CD4-positive, alpha-beta T cell treated with Interleukin-4 for 1 hour (primary cell): ENCODE measurements at regions not wholly inside any gene's neighbourhood (a gene's known extent, or its start where the extent isn't known, plus 50 kb on each side); places are given as distances from the start of the nearest gene placed in this dataset.

Source experiments
- DNase-seq, 2 donors: peaks; one replicate each; pipeline ENCODE4 v3.0.0-alpha.2; 2020 to 2022

GRCh38 chr1:165073185-165074007 is 283.1 kb downstream of the LMX1A start:
- peak in 1 of 2 donors; percentile 0 for DNase-seq

GRCh38 chr1:165070675-165071074 is 285.8 kb downstream of the LMX1A start:
- no peak for DNase-seq

DNA sequence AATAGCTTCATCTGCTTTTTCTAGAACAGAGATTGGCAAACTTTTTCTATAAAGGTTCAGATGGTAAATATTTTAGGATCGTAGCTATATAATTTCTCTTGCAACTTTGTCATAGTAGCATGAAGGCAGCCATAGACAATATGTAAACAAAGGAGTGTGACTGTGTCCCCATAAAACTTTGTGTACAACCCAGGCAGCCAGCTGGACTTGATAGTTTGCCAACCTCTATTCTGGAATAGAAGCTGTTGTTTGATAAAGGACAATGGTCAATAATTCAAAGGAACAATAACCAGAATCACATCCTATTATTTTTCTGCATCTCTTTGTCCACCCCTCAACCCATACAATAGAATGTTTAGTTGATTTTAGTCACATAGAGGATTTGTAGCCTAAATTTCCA is 286.7 kb downstream of the LMX1A start:
- no peak for DNase-seq

GRCh38 chr1:165068741-165069140 is 287.8 kb downstream of the LMX1A start:
- no peak for DNase-seq

DNA sequence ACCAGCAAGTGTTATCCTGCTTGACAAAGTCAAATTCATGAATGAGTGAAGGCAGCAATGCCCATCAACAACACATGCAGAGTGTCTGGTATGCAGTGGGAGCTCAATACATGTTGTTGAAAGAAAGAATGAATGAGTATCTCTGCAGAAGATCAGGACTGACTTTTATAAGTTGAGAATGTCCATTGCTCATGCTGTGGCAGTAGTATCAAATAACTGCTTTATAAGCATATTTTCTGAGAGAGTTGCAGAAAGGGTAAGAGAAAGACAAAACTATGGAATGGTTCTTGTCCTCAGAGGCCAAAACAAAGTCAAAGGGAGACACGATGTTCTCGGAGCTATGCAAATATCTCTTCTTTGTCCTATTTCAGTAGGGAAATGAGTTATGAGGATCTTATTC is 288.7 kb downstream of the LMX1A start:
- DNase-seq, result no peak

DNA sequence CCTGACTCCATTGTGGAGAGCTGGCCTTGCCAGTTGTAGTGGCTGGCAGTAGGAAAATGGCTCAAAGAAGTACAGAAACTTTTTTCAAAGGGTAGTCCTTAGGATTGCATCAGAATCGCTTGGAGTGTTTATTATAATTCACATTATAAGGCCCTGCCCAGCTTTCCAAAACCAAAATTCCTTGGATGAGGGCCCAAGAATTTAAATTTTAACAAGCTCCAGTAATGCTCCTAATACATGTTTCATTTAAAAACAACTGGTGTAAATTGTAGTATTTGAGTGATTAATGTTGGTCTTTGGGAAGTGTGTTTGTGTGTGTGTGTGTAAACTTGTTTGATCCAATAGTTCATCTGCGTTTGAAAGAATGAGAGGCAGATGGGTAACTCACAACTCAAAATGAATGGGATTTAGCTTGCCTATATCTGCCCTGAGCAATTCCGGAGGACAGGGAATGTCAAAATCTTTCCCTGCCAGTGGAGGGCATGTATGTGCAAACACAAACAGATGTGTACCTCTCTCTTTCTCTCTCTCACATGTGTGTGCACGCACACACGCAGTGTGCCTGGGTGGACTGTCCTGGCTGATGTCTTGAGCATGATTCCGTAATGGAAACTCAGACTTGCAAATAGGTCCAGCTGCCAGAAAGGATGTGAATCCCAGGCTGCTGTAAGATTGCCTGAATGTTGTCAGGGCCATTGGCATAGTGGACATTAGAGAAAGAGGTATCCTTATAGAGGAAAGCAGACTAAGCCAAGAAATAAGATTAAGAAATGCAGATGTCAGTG is 293.1 kb downstream of the LMX1A start:
- DNase-seq, result no peak

GRCh38 chr1:165062346-165062745 is 294.2 kb downstream of the LMX1A start:
- DNase-seq, result no peak

DNA sequence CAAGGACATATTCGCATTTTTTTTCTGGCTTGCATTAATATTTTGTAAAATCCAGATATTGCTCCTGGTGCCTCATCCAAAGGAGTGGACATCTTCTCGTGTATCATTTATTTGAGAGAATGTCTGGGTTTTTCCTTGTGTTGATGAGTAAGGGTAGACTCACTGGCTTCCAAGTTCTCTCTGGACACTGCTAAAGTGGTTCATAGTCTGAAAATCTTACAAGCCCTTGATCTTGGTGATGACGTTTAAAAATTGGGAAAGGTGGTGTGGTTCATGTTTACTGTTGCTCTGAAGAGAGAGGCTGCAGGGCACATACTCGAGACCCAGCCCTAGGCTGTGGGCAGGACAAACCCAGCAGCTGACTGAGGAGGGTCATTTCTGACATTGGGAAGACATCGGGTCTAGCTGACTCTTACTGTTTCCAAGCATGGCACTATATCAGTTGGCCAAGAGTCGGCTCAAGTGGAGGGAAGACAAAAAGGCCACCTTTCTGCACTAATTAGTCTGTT is 296.2 kb downstream of the LMX1A start:
- DNase-seq, result no peak

GRCh38 chr1:165057956-165058355 is 298.6 kb downstream of the LMX1A start:
- DNase-seq, result no peak

- DNase-seq, result no peak
These were observed 299.6 kb downstream of the LMX1A start for GRCh38 chr1:165056914-165057313.

- DNase-seq, result no peak
These were observed 300.9 kb downstream of the LMX1A start for GRCh38 chr1:165055581-165055980.

- no peak for DNase-seq
These were observed 301.9 kb downstream of the LMX1A start for GRCh38 chr1:165054627-165055026.

GRCh38 chr1:165053351-165053750 is 303.2 kb downstream of the LMX1A start:
- no peak for DNase-seq

GRCh38 chr1:165052936-165053335 is 303.6 kb downstream of the LMX1A start:
- DNase-seq, result no peak

GRCh38 chr1:165052431-165052830 is 304.1 kb downstream of the LMX1A start:
- no peak for DNase-seq

DNA sequence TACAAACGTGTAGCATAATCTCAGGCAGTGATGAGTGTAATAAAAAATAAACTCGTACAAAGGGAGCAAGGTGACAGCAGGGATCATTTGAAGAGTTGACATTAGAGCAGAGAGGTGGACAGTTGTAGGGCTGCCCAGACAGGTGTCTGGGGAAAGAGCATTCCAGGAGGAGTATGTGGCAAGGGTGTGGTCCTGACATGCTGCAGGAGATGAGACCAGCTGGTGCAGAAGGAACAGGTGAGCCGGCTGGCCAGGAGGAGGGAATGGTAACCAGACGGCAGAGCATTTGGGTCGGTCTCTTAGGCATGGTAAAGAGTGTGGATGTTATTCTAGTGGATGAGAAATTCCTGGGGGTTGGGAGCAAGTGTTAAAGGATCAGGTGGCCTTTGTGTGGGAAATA is 306.3 kb downstream of the LMX1A start:
- no peak for DNase-seq

DNA sequence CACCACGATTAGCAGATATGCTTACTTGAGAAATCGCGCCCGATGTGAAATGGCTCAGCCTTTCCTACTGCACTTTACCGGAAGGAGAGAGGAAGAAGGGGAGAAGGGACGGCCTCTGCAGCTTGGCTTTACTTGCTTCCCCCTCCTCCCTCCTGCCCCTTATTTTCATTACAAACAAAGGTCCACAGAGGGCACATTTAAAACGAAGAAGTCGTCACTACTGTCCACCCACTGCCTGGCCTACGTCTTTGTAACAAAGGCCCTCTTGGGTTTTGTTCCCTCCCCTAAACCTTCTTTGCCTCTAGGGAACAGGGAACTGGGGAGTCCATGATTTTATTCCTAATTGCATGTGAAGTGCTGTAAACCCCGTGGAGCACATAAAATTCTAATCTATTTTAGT is 308.5 kb downstream of the LMX1A start:
- DNase-seq, result no peak

- DNase-seq, result no peak
These were observed 310.6 kb downstream of the LMX1A start for GRCh38 chr1:165045902-165046301.

DNA sequence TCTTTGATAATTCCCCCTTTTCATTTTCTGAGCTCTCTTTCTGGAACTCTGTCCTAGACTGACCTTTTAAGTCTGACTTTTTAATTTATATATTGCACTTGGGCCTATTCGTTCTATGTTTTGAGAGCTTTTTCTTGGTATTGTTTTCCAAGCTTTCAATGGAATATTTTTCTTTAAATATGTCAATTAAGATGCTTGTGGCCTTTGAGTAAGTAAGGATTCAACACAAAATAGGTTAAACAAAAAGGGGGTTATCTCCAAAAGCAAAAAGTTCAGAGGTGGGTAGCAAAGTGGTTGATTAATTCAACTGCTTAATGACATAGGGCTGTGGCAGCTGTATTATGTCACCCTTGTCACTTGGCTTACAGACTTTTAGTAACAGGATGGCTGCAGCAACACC is 315.9 kb downstream of the LMX1A start:
- no peak for DNase-seq

DNA sequence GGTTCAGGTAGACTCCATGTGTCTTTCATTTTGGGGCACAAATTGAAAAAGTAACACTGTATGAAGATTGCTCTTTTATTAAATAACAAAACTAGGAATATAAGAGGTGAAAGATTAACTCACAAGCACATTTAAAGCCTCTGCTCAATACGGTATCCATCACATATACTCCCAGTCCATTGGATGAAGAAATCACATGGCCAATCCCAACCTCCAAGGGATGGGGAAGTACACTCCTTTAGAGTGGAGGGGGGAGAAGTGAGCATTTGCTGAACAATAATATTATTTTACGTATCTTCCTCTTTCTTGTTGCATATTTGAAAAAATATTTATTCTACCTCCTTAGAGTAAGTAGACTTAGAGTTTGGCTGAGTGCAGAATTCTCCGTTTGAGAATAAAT is 316.5 kb downstream of the LMX1A start:
- DNase-seq, result no peak

- no peak for DNase-seq
These were observed 320.1 kb downstream of the LMX1A start for GRCh38 chr1:165036403-165036802.

GRCh38 chr1:165034136-165034809 is 322.2 kb downstream of the LMX1A start:
- no peak for DNase-seq

- DNase-seq, result no peak
These were observed 325.5 kb downstream of the LMX1A start for GRCh38 chr1:165031001-165031400.

DNA sequence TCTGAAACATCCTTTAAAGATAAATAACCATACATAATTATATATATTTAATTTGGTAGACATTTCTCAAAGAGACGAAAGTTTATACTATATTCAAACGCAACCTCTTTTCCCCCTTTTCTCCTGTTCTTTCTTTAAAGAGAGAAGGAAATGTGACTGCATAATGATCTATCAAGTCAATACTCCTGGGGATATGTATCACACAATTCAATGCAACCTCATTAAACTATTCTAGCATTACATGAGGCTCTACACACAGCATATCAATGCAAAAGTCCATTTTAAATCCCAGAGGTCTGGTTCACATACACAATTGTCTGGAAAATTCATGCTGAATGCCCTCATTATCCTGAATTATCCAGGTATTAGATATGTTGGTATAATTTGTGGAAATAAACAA is 330.7 kb downstream of the LMX1A start:
- DNase-seq, result no peak
